ENCODE measurements at regions not wholly inside any gene's neighbourhood (a gene's known extent, or its start where the extent isn't known, plus 50 kb on each side); places are given as distances from the start of the nearest gene placed in this dataset.

DNA sequence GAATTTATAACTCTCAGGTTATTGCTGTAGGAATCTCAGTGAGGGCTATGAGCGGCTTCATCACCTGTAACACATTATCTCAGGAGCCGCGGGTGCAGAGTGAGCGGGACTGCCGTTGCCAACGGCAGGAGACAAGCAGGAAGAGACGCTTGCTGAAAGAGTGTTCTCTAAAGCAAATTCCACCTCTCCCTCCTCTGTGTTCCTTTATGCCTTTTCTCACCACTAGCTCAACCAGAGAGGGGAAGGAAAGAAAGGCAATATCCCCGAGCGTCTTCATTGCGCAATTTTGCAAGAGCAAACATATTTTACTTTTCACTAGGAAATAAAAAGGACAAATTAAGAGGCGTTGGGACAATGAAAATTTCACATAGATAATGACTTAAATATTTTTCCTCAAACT, 185.2 kb upstream of the EXOC2 start:
- TF ChIP-seq, protein P1, sequence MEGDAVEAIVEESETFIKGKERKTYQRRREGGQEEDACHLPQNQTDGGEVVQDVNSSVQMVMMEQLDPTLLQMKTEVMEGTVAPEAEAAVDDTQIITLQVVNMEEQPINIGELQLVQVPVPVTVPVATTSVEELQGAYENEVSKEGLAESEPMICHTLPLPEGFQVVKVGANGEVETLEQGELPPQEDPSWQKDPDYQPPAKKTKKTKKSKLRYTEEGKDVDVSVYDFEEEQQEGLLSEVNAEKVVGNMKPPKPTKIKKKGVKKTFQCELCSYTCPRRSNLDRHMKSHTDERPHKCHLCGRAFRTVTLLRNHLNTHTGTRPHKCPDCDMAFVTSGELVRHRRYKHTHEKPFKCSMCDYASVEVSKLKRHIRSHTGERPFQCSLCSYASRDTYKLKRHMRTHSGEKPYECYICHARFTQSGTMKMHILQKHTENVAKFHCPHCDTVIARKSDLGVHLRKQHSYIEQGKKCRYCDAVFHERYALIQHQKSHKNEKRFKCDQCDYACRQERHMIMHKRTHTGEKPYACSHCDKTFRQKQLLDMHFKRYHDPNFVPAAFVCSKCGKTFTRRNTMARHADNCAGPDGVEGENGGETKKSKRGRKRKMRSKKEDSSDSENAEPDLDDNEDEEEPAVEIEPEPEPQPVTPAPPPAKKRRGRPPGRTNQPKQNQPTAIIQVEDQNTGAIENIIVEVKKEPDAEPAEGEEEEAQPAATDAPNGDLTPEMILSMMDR (conservative IDR thresholded peaks at IDR 0.05 in 1 of 2, IDR thresholded peaks at IDR 0.05 in 1 of 2; ENCODE audit: low read depth in 1 of 2, low read length in 2 of 2) = no peak
- TF ChIP-seq EZH2 (IDR thresholded peaks at IDR 0.05; ENCODE audit: low read length, missing control alignments) = no peak

DNA sequence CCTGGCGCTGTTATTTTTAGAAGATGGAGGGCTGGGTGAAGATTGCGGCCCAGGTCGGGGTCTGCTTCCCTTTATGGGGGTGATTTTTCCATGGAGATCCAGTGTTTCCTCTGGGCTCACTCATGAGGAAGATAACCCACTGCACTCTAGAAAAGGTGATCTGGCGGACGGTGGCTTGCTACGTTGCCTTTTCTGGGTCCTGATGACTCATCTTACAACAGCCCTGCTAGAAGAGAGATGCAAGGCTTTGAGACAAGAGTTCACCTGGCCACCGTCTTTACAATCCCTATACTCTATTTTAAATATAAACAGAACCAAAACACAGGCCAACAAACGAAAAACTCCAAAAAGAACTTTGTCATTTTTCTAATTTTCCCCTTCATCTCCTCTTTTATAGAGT, 182.1 kb upstream of the EXOC2 start:
- Histone ChIP-seq H2AFZ (ENCODE audit: low read length) (no peak overlapping the region), H3K27ac (ENCODE audit: insufficient read depth, low read length) (no peak overlapping the region), H3K36me3 (ENCODE audit: control insufficient read depth, insufficient read depth, low read length) (no peaks in the 10 kb centered on the region), H3K4me3 (replicated peaks in 1 of 4; ENCODE audit: control extremely low read depth in 1 of 4, insufficient read depth in 1 of 4, low read depth in 3 of 4, low read length in 4 of 4) (no peak overlapping the region), H3K4me1 (ENCODE audit: control insufficient read depth, extremely low read depth, insufficient read depth, low read length) (no peaks in the 10 kb centered on the region), H3K27me3 (ENCODE audit: control insufficient read depth, insufficient read depth, low read length) (peaks cover 4% of the 10 kb centered on the region), H3K4me2 (ENCODE audit: extremely low read depth, insufficient read depth, low read length) (no peak overlapping the region), H3K9me3 (ENCODE audit: control insufficient read depth, insufficient read depth, low read depth, low read length) (no peaks in the 10 kb centered on the region), H3K79me2 (ENCODE audit: control insufficient read depth, insufficient read depth, low read length) (no peaks in the 10 kb centered on the region), H4K20me1 (ENCODE audit: control insufficient read depth, extremely low read depth, insufficient read depth, low read length) (no peaks in the 10 kb centered on the region), H3K9ac (ENCODE audit: insufficient read depth, low read length) (no peak overlapping the region)
- no peak for DNase-seq (ENCODE audit: low read depth in 2 of 2)
- TF ChIP-seq EZH2 (IDR thresholded peaks at IDR 0.05; ENCODE audit: low read length, missing control alignments) = no peak
- TF ChIP-seq, protein P1 (conservative IDR thresholded peaks at IDR 0.05 in 1 of 2, IDR thresholded peaks at IDR 0.05 in 1 of 2; ENCODE audit: low read depth in 1 of 2, low read length in 2 of 2) = no peak

More for the DNA sequence above, 185.2 kb upstream of the EXOC2 start:
- Histone ChIP-seq H3K36me3 (ENCODE audit: control insufficient read depth, insufficient read depth, low read length) (no peaks in the 10 kb centered on the region), H4K20me1 (ENCODE audit: control insufficient read depth, extremely low read depth, insufficient read depth, low read length) (no peaks in the 10 kb centered on the region), H2AFZ (ENCODE audit: low read length) (no peak overlapping the region), H3K9ac (ENCODE audit: insufficient read depth, low read length) (no peak overlapping the region), H3K79me2 (ENCODE audit: control insufficient read depth, insufficient read depth, low read length) (no peaks in the 10 kb centered on the region), H3K27ac (ENCODE audit: insufficient read depth, low read length) (no peak overlapping the region), H3K9me3 (ENCODE audit: control insufficient read depth, insufficient read depth, low read depth, low read length) (no peaks in the 10 kb centered on the region), H3K4me2 (ENCODE audit: extremely low read depth, insufficient read depth, low read length) (no peak overlapping the region), H3K4me1 (ENCODE audit: control insufficient read depth, extremely low read depth, insufficient read depth, low read length) (no peaks in the 10 kb centered on the region), H3K27me3 (ENCODE audit: control insufficient read depth, insufficient read depth, low read length) (peaks cover 2% of the 10 kb centered on the region), H3K4me3 (replicated peaks in 1 of 4; ENCODE audit: control extremely low read depth in 1 of 4, insufficient read depth in 1 of 4, low read depth in 3 of 4, low read length in 4 of 4) (no peak overlapping the region)
- no peak for DNase-seq (ENCODE audit: low read depth in 2 of 2)

DNA sequence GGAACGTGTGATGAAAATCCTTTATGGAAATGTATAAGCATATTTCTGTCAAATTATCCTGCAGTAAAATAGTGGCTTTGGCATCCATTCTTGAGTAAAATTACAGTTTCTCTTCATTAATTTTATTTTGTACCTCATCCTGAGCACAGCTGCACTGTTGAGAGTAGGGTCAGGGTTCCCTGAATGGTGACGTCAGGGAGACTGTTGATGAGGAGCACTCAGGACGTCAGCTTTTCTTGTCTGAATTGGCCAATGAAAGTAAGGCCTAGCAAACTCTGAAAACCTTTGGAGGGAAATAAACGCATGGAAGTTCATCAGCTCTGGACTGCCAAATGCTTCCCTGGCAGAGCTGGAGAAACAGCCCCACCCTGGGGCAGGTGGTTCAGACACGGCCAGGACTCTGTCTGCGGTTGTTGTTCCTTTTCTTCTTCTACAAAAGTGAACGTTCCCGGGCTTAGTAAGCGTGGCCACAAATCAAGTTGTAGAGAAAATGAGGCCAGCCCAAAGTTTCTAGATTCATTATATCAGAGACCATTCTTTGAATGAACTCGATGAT, 179.7 kb upstream of the EXOC2 start:
- no peaks in the 10 kb centered on the region for H3K79me2 ChIP-seq (ENCODE audit: control insufficient read depth, insufficient read depth, low read length)
- peaks cover 4% of the 10 kb centered on the region for H3K27me3 ChIP-seq (ENCODE audit: control insufficient read depth, insufficient read depth, low read length)
- no peaks in the 10 kb centered on the region for H4K20me1 ChIP-seq (ENCODE audit: control insufficient read depth, extremely low read depth, insufficient read depth, low read length)
- no peak for DNase-seq (ENCODE audit: low read depth in 2 of 2)
- no peak overlapping the region for H3K9ac ChIP-seq (ENCODE audit: insufficient read depth, low read length)
- H3K36me3 ChIP-seq (ENCODE audit: control insufficient read depth, insufficient read depth, low read length) = no peaks in the 10 kb centered on the region
- no peak overlapping the region for H3K4me2 ChIP-seq (ENCODE audit: extremely low read depth, insufficient read depth, low read length)
- H2AFZ ChIP-seq (ENCODE audit: low read length) = no peak overlapping the region
- H3K4me1 ChIP-seq (ENCODE audit: control insufficient read depth, extremely low read depth, insufficient read depth, low read length) = no peaks in the 10 kb centered on the region
- no peaks in the 10 kb centered on the region for H3K9me3 ChIP-seq (ENCODE audit: control insufficient read depth, insufficient read depth, low read depth, low read length)
- no peak overlapping the region for H3K27ac ChIP-seq (ENCODE audit: insufficient read depth, low read length)
- no peak overlapping the region for H3K4me3 ChIP-seq (replicated peaks in 1 of 4; ENCODE audit: control extremely low read depth in 1 of 4, insufficient read depth in 1 of 4, low read depth in 3 of 4, low read length in 4 of 4)
- TF ChIP-seq, protein P1 (conservative IDR thresholded peaks at IDR 0.05 in 1 of 2, IDR thresholded peaks at IDR 0.05 in 1 of 2; ENCODE audit: low read depth in 1 of 2, low read length in 2 of 2) = no peak
- no peak for TF ChIP-seq EZH2 (IDR thresholded peaks at IDR 0.05; ENCODE audit: low read length, missing control alignments)
